ENCODE measurements at regions not wholly inside any gene's neighbourhood (a gene's known extent, or its start where the extent isn't known, plus 50 kb on each side); places are given as distances from the start of the nearest gene placed in this dataset.

DNA sequence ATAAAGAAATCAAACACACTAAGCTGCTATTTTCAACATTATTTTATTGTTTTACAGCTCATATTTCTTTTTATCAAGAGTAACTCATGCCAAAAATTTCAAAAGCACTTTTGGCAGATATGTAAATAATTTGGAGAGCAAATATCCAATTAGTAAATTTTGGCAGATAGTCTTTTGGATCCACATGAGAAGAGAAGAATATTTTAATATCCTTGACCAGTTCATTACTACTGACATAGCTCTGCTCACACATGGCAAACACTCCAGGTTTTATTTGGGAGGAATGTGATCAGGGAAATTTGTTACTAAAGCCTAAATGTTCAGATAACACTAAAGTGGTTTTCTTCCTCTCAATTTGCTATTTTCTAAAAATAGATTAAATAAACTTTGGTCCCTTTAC lies 1054.3 kb downstream of the FAT4 start:
- TF ChIP-seq, protein P1, sequence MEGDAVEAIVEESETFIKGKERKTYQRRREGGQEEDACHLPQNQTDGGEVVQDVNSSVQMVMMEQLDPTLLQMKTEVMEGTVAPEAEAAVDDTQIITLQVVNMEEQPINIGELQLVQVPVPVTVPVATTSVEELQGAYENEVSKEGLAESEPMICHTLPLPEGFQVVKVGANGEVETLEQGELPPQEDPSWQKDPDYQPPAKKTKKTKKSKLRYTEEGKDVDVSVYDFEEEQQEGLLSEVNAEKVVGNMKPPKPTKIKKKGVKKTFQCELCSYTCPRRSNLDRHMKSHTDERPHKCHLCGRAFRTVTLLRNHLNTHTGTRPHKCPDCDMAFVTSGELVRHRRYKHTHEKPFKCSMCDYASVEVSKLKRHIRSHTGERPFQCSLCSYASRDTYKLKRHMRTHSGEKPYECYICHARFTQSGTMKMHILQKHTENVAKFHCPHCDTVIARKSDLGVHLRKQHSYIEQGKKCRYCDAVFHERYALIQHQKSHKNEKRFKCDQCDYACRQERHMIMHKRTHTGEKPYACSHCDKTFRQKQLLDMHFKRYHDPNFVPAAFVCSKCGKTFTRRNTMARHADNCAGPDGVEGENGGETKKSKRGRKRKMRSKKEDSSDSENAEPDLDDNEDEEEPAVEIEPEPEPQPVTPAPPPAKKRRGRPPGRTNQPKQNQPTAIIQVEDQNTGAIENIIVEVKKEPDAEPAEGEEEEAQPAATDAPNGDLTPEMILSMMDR (IDR thresholded peaks at IDR 0.05 in 4 of 5, conservative IDR thresholded peaks at IDR 0.05 in 1 of 5) = no peak
- no peak for TF ChIP-seq POLR2A (IDR thresholded peaks at IDR 0.05)
